ENCODE measurements at regions not wholly inside any gene's neighbourhood (a gene's known extent, or its start where the extent isn't known, plus 50 kb on each side); places are given as distances from the start of the nearest gene placed in this dataset.
"Not testable (repeated sequence)": the region's sequence is repeated elsewhere in the genome, so short reads cannot be mapped to it uniquely, and the experiment has no call there.

- Histone ChIP-seq H4K20me1 (ENCODE audit: insufficient read depth) (no peaks in the 10 kb centered on the region), H3K27me3 (ENCODE audit: insufficient read depth, low read length) (peaks cover 10% of the 10 kb centered on the region; the same call in 1 of the 2 replicates), H3K4me2 (ENCODE audit: low read length) (no peak overlapping the region), H3K9me2 (ENCODE audit: insufficient read depth) (no peaks in the 10 kb centered on the region), H3K27ac (ENCODE audit: low read depth, low read length) (no peak overlapping the region), H3K4me3 (replicated peaks in 1 of 2; ENCODE audit: low read depth in 1 of 2, low read length in 2 of 2) (no peak overlapping the region), H3K36me3 (ENCODE audit: control insufficient read depth in 1 of 2, insufficient read depth in 2 of 2, low read length in 2 of 2) (no peaks in the 10 kb centered on the region), H3K79me2 (ENCODE audit: insufficient read depth, low read length) (no peaks in the 10 kb centered on the region), H2AFZ (ENCODE audit: low read depth, low read length, poor library complexity, severe bottlenecking) (no peak overlapping the region), H3K4me1 (ENCODE audit: control insufficient read depth in 1 of 2, insufficient read depth in 2 of 2, low read length in 2 of 2) (peaks cover 0 to 7% of the 10 kb centered on the region in 2 experiments; a peak in 1 of 4 replicates), H3K9ac (ENCODE audit: low read length) (no peak overlapping the region), H3K9me3 (ENCODE audit: control insufficient read depth in 1 of 2, insufficient read depth in 1 of 2, low read depth in 1 of 2, low read length in 2 of 2) (no peaks in the 10 kb centered on the region)
- ChIA-PET RAD21 (ENCODE audit: low non-redundant PET in 1 of 2, low total read pairs in 2 of 2, uncharacterized antibody in 2 of 2, unreplicated experiment in 2 of 2) (no interaction called here), CTCF (no interaction called here), POLR2A (no interaction called here)
- intact Hi-C loops (cut with micrococcal nuclease), result no loop called here
- DNase-seq (ENCODE audit: low read depth, low spot score), result no peak
- BruUV-seq (replicated peaks), result no TSS peak
- TF ChIP-seq ATF3 (IDR thresholded peaks at IDR 0.05) (no peak), EZH2 (IDR thresholded peaks at IDR 0.05) (no peak), CBX3 (IDR thresholded peaks at IDR 0.05; ENCODE audit: low read depth) (no peak), YY1 (IDR thresholded peaks at IDR 0.05; ENCODE audit: extremely low read depth, insufficient replicate concordance, low read depth, low read length) (no peak), ELF1 (IDR thresholded peaks at IDR 0.05; ENCODE audit: borderline replicate concordance, low read depth) (no peak)
- no peak for ATAC-seq
Measured at GRCh38 chr11:134955281-134955680, 543.2 kb upstream of the B3GAT1 start.

GRCh38 chr11:134954456-134954855 lies 542.4 kb upstream of the B3GAT1 start:
- H3K4me1 ChIP-seq (ENCODE audit: control insufficient read depth in 1 of 2, insufficient read depth in 2 of 2, low read length in 2 of 2), result peaks cover 5 to 15% of the 10 kb centered on the region in 2 experiments
- BruUV-seq (replicated peaks); DNase-seq (ENCODE audit: low read depth, low spot score); H3K9me3 ChIP-seq (ENCODE audit: control insufficient read depth in 1 of 2, insufficient read depth in 1 of 2, low read depth in 1 of 2, low read length in 2 of 2); intact Hi-C loops (cut with micrococcal nuclease); H3K4me2 ChIP-seq (ENCODE audit: low read length); H3K79me2 ChIP-seq (ENCODE audit: insufficient read depth, low read length); ATAC-seq; H4K20me1 ChIP-seq (ENCODE audit: insufficient read depth); H3K9me2 ChIP-seq (ENCODE audit: insufficient read depth); POLR2A ChIA-PET; H2AFZ ChIP-seq (ENCODE audit: low read depth, low read length, poor library complexity, severe bottlenecking); H3K27ac ChIP-seq (ENCODE audit: low read depth, low read length); CTCF ChIA-PET; RAD21 ChIA-PET (ENCODE audit: low non-redundant PET in 1 of 2, low total read pairs in 2 of 2, uncharacterized antibody in 2 of 2, unreplicated experiment in 2 of 2); H3K36me3 ChIP-seq (ENCODE audit: control insufficient read depth in 1 of 2, insufficient read depth in 2 of 2, low read length in 2 of 2); H3K9ac ChIP-seq (ENCODE audit: low read length); H3K4me3 ChIP-seq (replicated peaks in 1 of 2; ENCODE audit: low read depth in 1 of 2, low read length in 2 of 2): not testable (repeated sequence)
- peaks cover 10% of the 10 kb centered on the region; the same call in 1 of the 2 replicates for H3K27me3 ChIP-seq (ENCODE audit: insufficient read depth, low read length)

GRCh38 chr11:134953417-134953970 lies 541.5 kb upstream of the B3GAT1 start:
- H3K9ac ChIP-seq (ENCODE audit: low read length); BruUV-seq (replicated peaks); POLR2A ChIA-PET; intact Hi-C loops (cut with micrococcal nuclease); DNase-seq (ENCODE audit: low read depth, low spot score); H3K79me2 ChIP-seq (ENCODE audit: insufficient read depth, low read length); H3K9me2 ChIP-seq (ENCODE audit: insufficient read depth); H2AFZ ChIP-seq (ENCODE audit: low read depth, low read length, poor library complexity, severe bottlenecking); H3K36me3 ChIP-seq (ENCODE audit: control insufficient read depth in 1 of 2, insufficient read depth in 2 of 2, low read length in 2 of 2); H3K9me3 ChIP-seq (ENCODE audit: control insufficient read depth in 1 of 2, insufficient read depth in 1 of 2, low read depth in 1 of 2, low read length in 2 of 2); H4K20me1 ChIP-seq (ENCODE audit: insufficient read depth); ATAC-seq; H3K4me2 ChIP-seq (ENCODE audit: low read length); H3K27ac ChIP-seq (ENCODE audit: low read depth, low read length); CTCF ChIA-PET; H3K4me3 ChIP-seq (replicated peaks in 1 of 2; ENCODE audit: low read depth in 1 of 2, low read length in 2 of 2); RAD21 ChIA-PET (ENCODE audit: low non-redundant PET in 1 of 2, low total read pairs in 2 of 2, uncharacterized antibody in 2 of 2, unreplicated experiment in 2 of 2): not testable (repeated sequence)
- H3K4me1 ChIP-seq (ENCODE audit: control insufficient read depth in 1 of 2, insufficient read depth in 2 of 2, low read length in 2 of 2), result peaks cover 14 to 25% of the 10 kb centered on the region in 2 experiments
- H3K27me3 ChIP-seq (ENCODE audit: insufficient read depth, low read length), result peaks cover 10% of the 10 kb centered on the region; the same call in 1 of the 2 replicates

Measured in HCT116 (cell line).